HEK293 (cell line): ENCODE measurements at regions not wholly inside any gene's neighbourhood (a gene's known extent, or its start where the extent isn't known, plus 50 kb on each side); places are given as distances from the start of the nearest gene placed in this dataset.

Experiments
- CTCF ChIA-PET: fragments of 350-600 bp; formaldehyde crosslinking; extraction: SDS; loops from one replicate; lab custom pipeline; 2021; ENCODE audit warnings: antibody characterized with exemption; lab: Yijun Ruan, JAX
- POLR2A ChIA-PET: fragments of 300-600 bp; formaldehyde crosslinking; extraction: SDS; loops from one replicate; lab custom pipeline; 2020; ENCODE audit warnings: antibody characterized with exemption, inconsistent platforms; lab: Yijun Ruan, JAX
- H3K27ac ChIP-seq: fragments of 200-500 bp; sonication (Bioruptor generic); 2 replicates; pipeline ENCODE4 v1.5.1; 2014; ENCODE audit warnings: low read depth, low read length, control low read depth, inconsistent platforms; ENCODE audit errors: extremely low read depth
- H3K36me3 ChIP-seq, 2 experiments: fragments of 200-500 bp in 1 of 2; sonication (Bioruptor generic) in 1 of 2; 1 replicate in 1 of 2; 2 replicates in 1 of 2; pipeline ENCODE4 v1.5.1; 2014 to 2017; ENCODE audit warnings: inconsistent platforms in 2 of 2, low read length in 2 of 2; ENCODE audit not compliant: control insufficient read depth in 2 of 2, insufficient read depth in 1 of 2
- H3K4me1 ChIP-seq: fragments of 200-500 bp; sonication (Bioruptor generic); 2 replicates; pipeline ENCODE4 v1.5.1; 2014; ENCODE audit warnings: mild to moderate bottlenecking, low read length, inconsistent platforms; ENCODE audit not compliant: control insufficient read depth, insufficient read depth
- H3K4me3 ChIP-seq: 2 replicates; pipeline ENCODE4 v1.5.1; 2011; ENCODE audit warnings: low read depth, mild to moderate bottlenecking, control low read depth, low read length, moderate library complexity
- H3K9me3 ChIP-seq: fragments of 200-500 bp; sonication (Bioruptor generic); 2 replicates; pipeline ENCODE4 v1.5.1; 2014; ENCODE audit warnings: low read depth, low read length, inconsistent platforms; ENCODE audit not compliant: control insufficient read depth, insufficient read depth
- GLIS2 ChIP-seq: fragments of 450-650 bp; formaldehyde crosslinking; IDR thresholded peaks from 2 replicates; pipeline ENCODE4 v1.5.1; 2016; ENCODE audit warnings: missing biosample characterization, missing genetic modification characterization
- KLF7 ChIP-seq: fragments of 450-650 bp; formaldehyde crosslinking; IDR thresholded peaks from 2 replicates; pipeline ENCODE4 v1.5.1; 2016; ENCODE audit warnings: missing biosample characterization, missing genetic modification characterization, borderline replicate concordance
- KLF9 ChIP-seq: fragments of 450-650 bp; formaldehyde crosslinking; IDR thresholded peaks from 2 replicates; pipeline ENCODE4 v1.5.1; 2016; ENCODE audit warnings: missing biosample characterization, missing genetic modification characterization, low read depth
- MYNN ChIP-seq: fragments of 450-650 bp; formaldehyde crosslinking; IDR thresholded peaks from 2 replicates; pipeline ENCODE4 v1.5.1; 2016; ENCODE audit warnings: missing biosample characterization, missing genetic modification characterization, borderline replicate concordance
- MZF1 ChIP-seq: fragments of 450-650 bp; formaldehyde crosslinking; IDR thresholded peaks from 2 replicates; pipeline ENCODE4 v1.5.1; 2017; ENCODE audit warnings: missing biosample characterization, missing genetic modification characterization, borderline replicate concordance
- PATZ1 ChIP-seq: fragments of 450-650 bp; formaldehyde crosslinking; IDR thresholded peaks from 2 replicates; pipeline ENCODE4 v1.5.1; 2016; ENCODE audit warnings: missing biosample characterization, missing genetic modification characterization
- SP3 ChIP-seq: fragments of 450-650 bp; formaldehyde crosslinking; IDR thresholded peaks from 2 replicates; pipeline ENCODE4 v1.5.1; 2016; ENCODE audit warnings: missing biosample characterization, missing genetic modification characterization
- SP7 ChIP-seq: fragments of 450-650 bp; formaldehyde crosslinking; IDR thresholded peaks from 2 replicates; pipeline ENCODE4 v1.5.1; 2016; ENCODE audit warnings: missing biosample characterization, missing genetic modification characterization
- ZBTB17 ChIP-seq: fragments of 450-650 bp; formaldehyde crosslinking; IDR thresholded peaks from 2 replicates; pipeline ENCODE4 v1.5.1; 2016; ENCODE audit warnings: missing biosample characterization, missing genetic modification characterization
- ZBTB20 ChIP-seq: fragments of 450-650 bp; formaldehyde crosslinking; IDR thresholded peaks from 2 replicates; pipeline ENCODE4 v1.5.1; 2016; ENCODE audit warnings: missing biosample characterization, missing genetic modification characterization
- ZBTB21 ChIP-seq: fragments of 450-650 bp; formaldehyde crosslinking; IDR thresholded peaks from 2 replicates; pipeline ENCODE4 v1.5.1; 2017; ENCODE audit warnings: missing biosample characterization, missing genetic modification characterization
- ZFHX2 ChIP-seq: fragments of 450-650 bp; formaldehyde crosslinking; conservative IDR thresholded peaks from 2 replicates; pipeline ENCODE4 v1.5.1; 2016; ENCODE audit warnings: missing biosample characterization, missing genetic modification characterization
- ZNF2 ChIP-seq: fragments of 450-650 bp; formaldehyde crosslinking; IDR thresholded peaks from 2 replicates; pipeline ENCODE4 v1.5.1; 2016; ENCODE audit warnings: missing biosample characterization, missing genetic modification characterization
- ZNF335 ChIP-seq: fragments of 450-650 bp; formaldehyde crosslinking; conservative IDR thresholded peaks from 2 replicates; pipeline ENCODE4 v1.5.1; 2016; ENCODE audit warnings: missing biosample characterization, missing genetic modification characterization
- ZNF37A ChIP-seq: fragments of 450-650 bp; IDR thresholded peaks from 2 replicates; pipeline ENCODE4 v1.5.1; 2018; ENCODE audit warnings: missing biosample characterization, missing genetic modification characterization
- ZNF398 ChIP-seq: fragments of 450-650 bp; formaldehyde crosslinking; IDR thresholded peaks from 2 replicates; pipeline ENCODE4 v1.5.1; 2017; ENCODE audit warnings: missing biosample characterization, missing genetic modification characterization
- ZNF518A ChIP-seq: fragments of 450-650 bp; formaldehyde crosslinking; conservative IDR thresholded peaks from 2 replicates; pipeline ENCODE4 v1.5.1; 2016; ENCODE audit warnings: low read depth, missing biosample characterization, missing genetic modification characterization
- ZNF549 ChIP-seq: fragments of 450-650 bp; IDR thresholded peaks from 2 replicates; pipeline ENCODE4 v1.5.1; 2018; ENCODE audit warnings: missing biosample characterization, missing genetic modification characterization, mild to moderate bottlenecking, inconsistent platforms, moderate library complexity
- ZNF610 ChIP-seq: fragments of 450-650 bp; formaldehyde crosslinking; IDR thresholded peaks from 2 replicates; pipeline ENCODE4 v1.5.1; 2016; ENCODE audit warnings: missing biosample characterization, missing genetic modification characterization, borderline replicate concordance
- ZNF626 ChIP-seq: fragments of 450-650 bp; sonication (Bioruptor Pico); formaldehyde crosslinking; IDR thresholded peaks from 2 replicates; pipeline ENCODE4 v1.5.1; 2018; ENCODE audit warnings: missing biosample characterization, missing genetic modification characterization, inconsistent platforms
- ZNF629 ChIP-seq: fragments of 450-650 bp; formaldehyde crosslinking; IDR thresholded peaks from 2 replicates; pipeline ENCODE4 v1.5.1; 2017; ENCODE audit warnings: missing biosample characterization, missing genetic modification characterization
- ZNF658 ChIP-seq: fragments of 450-650 bp; formaldehyde crosslinking; IDR thresholded peaks from 2 replicates; pipeline ENCODE4; 2016; ENCODE audit warnings: missing biosample characterization, missing genetic modification characterization
- ZNF747 ChIP-seq: fragments of 450-650 bp; formaldehyde crosslinking; IDR thresholded peaks from 2 replicates; pipeline ENCODE4 v1.5.1; 2016; ENCODE audit warnings: missing biosample characterization, missing genetic modification characterization
- ZNF777 ChIP-seq: fragments of 450-650 bp; formaldehyde crosslinking; IDR thresholded peaks from 2 replicates; pipeline ENCODE4 v1.5.1; 2017; ENCODE audit warnings: missing biosample characterization, missing genetic modification characterization, borderline replicate concordance

GRCh38 chr20:22866812-22867341, 168.2 kb upstream of the SSTR4 start (continued):
- TF ChIP-seq ZNF658, result no peak
- no peak for TF ChIP-seq SP3 (tag by site-specific recombination)
- no peak for TF ChIP-seq ZNF518A (tag by site-specific recombination)
- TF ChIP-seq ZNF629 (tag by site-specific recombination), result no peak
- no peak for TF ChIP-seq KLF9 (tag by site-specific recombination)
- TF ChIP-seq SP7 (tag by site-specific recombination), result no peak
- TF ChIP-seq ZNF398 (tag by site-specific recombination), result no peak

- Histone ChIP-seq H3K27ac (no peak overlapping the region), H3K4me3 (no peak overlapping the region), H3K9me3 (no peaks in the 10 kb centered on the region), H3K36me3 (no peaks in the 10 kb centered on the region), H3K4me1 (no peaks in the 10 kb centered on the region)
- CTCF ChIA-PET, result interaction anchor here (0.8 kb wide), 1 partner anchor 357 kb away, joined by 4 read pairs; no protein-coding TSS in a partner anchor
- no peak for TF ChIP-seq ZNF626 (tag by site-specific recombination)
- no peak for TF ChIP-seq KLF7 (tag by site-specific recombination)
- POLR2A ChIA-PET, result no interaction called here
Observed at GRCh38 chr20:22878166-22878565, 156.9 kb upstream of the SSTR4 start.

GRCh38 chr20:22880277-22880676, 154.8 kb upstream of the SSTR4 start:
- no peaks in the 10 kb centered on the region for H3K36me3 ChIP-seq
- no peaks in the 10 kb centered on the region for H3K9me3 ChIP-seq
- ChIA-PET POLR2A (no interaction called here), CTCF (no interaction called here)
- no peak overlapping the region for H3K27ac ChIP-seq
- H3K4me1 ChIP-seq, result no peaks in the 10 kb centered on the region
- no peak overlapping the region for H3K4me3 ChIP-seq
- TF ChIP-seq ZNF2 (tag by site-specific recombination), result no peak
- TF ChIP-seq ZNF747, result no peak
- no peak for TF ChIP-seq PATZ1 (tag by site-specific recombination)
- no peak for TF ChIP-seq ZNF610
- TF ChIP-seq ZBTB21 (tag by site-specific recombination), result no peak
- no peak for TF ChIP-seq ZFHX2
- no peak for TF ChIP-seq ZNF777
- no peak for TF ChIP-seq MYNN (tag by site-specific recombination)
- no peak for TF ChIP-seq ZNF335 (tag by site-specific recombination)
- TF ChIP-seq MZF1 (tag by site-specific recombination), result no peak
- TF ChIP-seq ZBTB20 (tag by site-specific recombination), result no peak
- TF ChIP-seq SP7 (tag by site-specific recombination), result no peak
- no peak for TF ChIP-seq ZNF549
- TF ChIP-seq ZBTB17 (tag by site-specific recombination), result no peak
- no peak for TF ChIP-seq GLIS2 (tag by site-specific recombination)
- no peak for TF ChIP-seq ZNF37A (tag by site-specific recombination)
